Endothelial cell of umbilical vein (primary cell): ENCODE measurements at regions not wholly inside any gene's neighbourhood (a gene's known extent, or its start where the extent isn't known, plus 50 kb on each side); places are given as distances from the start of the nearest gene placed in this dataset.

Source experiments
- BruUV-seq: library from RNA; stranded (reverse); fragments of 400-500 nt; replicated peaks from 2 replicates; lab custom pipeline; 2021; lab: Mats Ljungman, UMichigan
- CTCF ChIA-PET: fragments of 300-600, 350-600 bp; sonication (Branson Sonifier 250); formaldehyde crosslinking; loops from one replicate; lab custom pipeline; 2021; ENCODE audit warnings: antibody characterized with exemption, inconsistent platforms; lab: Charles Lee
- POLR2A ChIA-PET: fragments of 300-600, 350-600 bp; sonication (Branson Sonifier 250); formaldehyde crosslinking; loops from one replicate; lab custom pipeline; 2021; ENCODE audit warnings: antibody characterized with exemption, inconsistent platforms; lab: Charles Lee
- DNase-seq: peaks from one replicate; pipeline ENCODE4 v3.0.0-alpha.2; 2011; ENCODE audit warnings: low read depth, low spot score
- FAIRE-seq: peaks from 2 replicates; lab custom pipeline; 2011; peaks lifted over from hg19 to GRCh38; lab: Jason Lieb, UNC
- H2AFZ ChIP-seq: 2 replicates; pipeline ENCODE4 v1.6.0; 2012; ENCODE audit warnings: low read depth, low read length, control low read depth, inconsistent platforms
- H3K27ac ChIP-seq: 2 replicates; pipeline ENCODE4 v1.5.1; 2011; ENCODE audit warnings: low read depth, mild to moderate bottlenecking, control low read depth, low read length, moderate library complexity; ENCODE audit not compliant: insufficient read depth
- H3K27me3 ChIP-seq, 2 experiments: 2 replicates each; pipeline versions ENCODE4 v1.6.0 to v1.6.1; 2011; ENCODE audit warnings: low read length in 2 of 2, mixed read lengths in 1 of 2; ENCODE audit not compliant: control insufficient read depth in 2 of 2, insufficient read depth in 2 of 2
- H3K36me3 ChIP-seq, 2 experiments: 2 replicates in 1 of 2; 3 replicates in 1 of 2; pipeline ENCODE4 v1.5.1; 2011; ENCODE audit warnings: low read length in 2 of 2, mild to moderate bottlenecking in 1 of 2, moderate library complexity in 1 of 2; ENCODE audit not compliant: control insufficient read depth in 2 of 2, insufficient read depth in 2 of 2; ENCODE audit errors: extremely low read depth in 1 of 2
- H3K4me1 ChIP-seq: 3 replicates; pipeline ENCODE4 v1.5.1; 2011; ENCODE audit warnings: mild to moderate bottlenecking, low read length; ENCODE audit not compliant: control insufficient read depth, insufficient read depth; ENCODE audit errors: extremely low read depth
- H3K4me2 ChIP-seq: 2 replicates; pipeline ENCODE4 v1.6.1; 2011; ENCODE audit warnings: low read length, control low read depth, mixed read lengths; ENCODE audit not compliant: insufficient read depth
- H3K4me3 ChIP-seq, 3 experiments: fragments of 200-600 bp in 1 of 3; sonication (generic), shearing (Covaris generic) in 1 of 3; replicated peaks in 1 of 3; 2 replicates each; pipeline ENCODE4 v1.5.1; 2011 to 2016; ENCODE audit warnings: control low read depth in 3 of 3, low read length in 3 of 3, mild to moderate bottlenecking in 2 of 3, inconsistent platforms in 1 of 3, low read depth in 1 of 3, moderate library complexity in 1 of 3; ENCODE audit not compliant: insufficient read depth in 1 of 3
- H3K79me2 ChIP-seq: 2 replicates; pipeline ENCODE4 v1.6.0; 2012; ENCODE audit warnings: low read length, inconsistent platforms; ENCODE audit not compliant: control insufficient read depth, insufficient read depth
- H3K9ac ChIP-seq: replicated peaks from 2 replicates; pipeline ENCODE3; 2011; ENCODE audit warnings: low read length, control low read depth; ENCODE audit not compliant: insufficient read depth; ENCODE audit errors: extremely low read depth
- H3K9me1 ChIP-seq: replicated peaks from 3 replicates; pipeline ENCODE4 v1.6.0; 2011; ENCODE audit warnings: mild to moderate bottlenecking, low read length; ENCODE audit not compliant: control insufficient read depth, insufficient read depth; ENCODE audit errors: extremely low read depth
- H3K9me3 ChIP-seq: replicated peaks from 2 replicates; pipeline ENCODE4 v1.5.1; 2012; ENCODE audit warnings: low read length, inconsistent platforms; ENCODE audit not compliant: control insufficient read depth, insufficient read depth
- H4K20me1 ChIP-seq: replicated peaks from 2 replicates; pipeline ENCODE3; 2011; ENCODE audit warnings: mild to moderate bottlenecking, low read length; ENCODE audit not compliant: control insufficient read depth, insufficient read depth; ENCODE audit errors: extremely low read depth
- EZH2 ChIP-seq: IDR thresholded peaks from 2 replicates; pipeline ENCODE4 v1.6.1; 2012; ENCODE audit warnings: borderline replicate concordance, low read depth, mild to moderate bottlenecking, moderate library complexity, low read length, inconsistent platforms; ENCODE audit not compliant: severe bottlenecking
- FOS ChIP-seq: IDR thresholded peaks from 2 replicates; pipeline ENCODE4 v1.6.1; 2011; ENCODE audit warnings: mild to moderate bottlenecking, low read length, moderate library complexity, borderline replicate concordance; ENCODE audit not compliant: insufficient read depth
- GATA2 ChIP-seq: IDR thresholded peaks from 2 replicates; pipeline ENCODE4 v1.7.0; 2011; ENCODE audit warnings: low read depth, mild to moderate bottlenecking, moderate library complexity, mixed read lengths, low read length; ENCODE audit not compliant: insufficient read length, insufficient read depth
- JUN ChIP-seq: IDR thresholded peaks from 2 replicates; pipeline ENCODE4 v1.6.1; 2011; ENCODE audit warnings: borderline replicate concordance, low read depth; ENCODE audit not compliant: insufficient read length, insufficient read depth
- MYC ChIP-seq: IDR thresholded peaks from one replicate; pipeline ENCODE4 v1.6.1; 2011; ENCODE audit warnings: mild to moderate bottlenecking, low read depth, low read length
- POLR2A ChIP-seq: IDR thresholded peaks from 2 replicates; pipeline ENCODE4 v1.6.1; 2012; ENCODE audit warnings: low read depth, mild to moderate bottlenecking, control low read depth, low read length
- POLR2AphosphoS5 ChIP-seq: IDR thresholded peaks from 2 replicates; pipeline ENCODE4 v1.6.1; 2012; ENCODE audit warnings: low read depth, mild to moderate bottlenecking, control low read depth, low read length, moderate library complexity; ENCODE audit not compliant: insufficient read depth
- dilution Hi-C: fragments of 300-500 bp; cut with MboI; formaldehyde crosslinking; loops from one replicate; pipeline ENCODE4 v1.15.0; 2019; ENCODE audit warnings: low sequenced_read_pairs; ENCODE audit not compliant: extremely low pct_ligation_motif_present
- intact Hi-C: fragments of 100-400 bp; cut with micrococcal nuclease; formaldehyde crosslinking; loops from one replicate; pipeline ENCODE4 v1.10.0; 2022
- TF ChIP-seq, protein P1 (sequence below): IDR thresholded peaks from 2 replicates; pipeline ENCODE4 v1.6.1; 2011; ENCODE audit not compliant: insufficient read depth, insufficient read length
- TF ChIP-seq, protein P2 (sequence below), 2 donors: IDR thresholded peaks; 1 replicate in 1 of 2; 2 replicates in 1 of 2; pipeline ENCODE4 v1.5.1; 2011; ENCODE audit warnings: low read length in 2 of 2, mild to moderate bottlenecking in 2 of 2, moderate library complexity in 2 of 2, control low read depth in 1 of 2, inconsistent platforms in 1 of 2, low read depth in 1 of 2; ENCODE audit not compliant: insufficient read depth in 1 of 2; ENCODE audit errors: extremely low read depth in 1 of 2

DNA sequence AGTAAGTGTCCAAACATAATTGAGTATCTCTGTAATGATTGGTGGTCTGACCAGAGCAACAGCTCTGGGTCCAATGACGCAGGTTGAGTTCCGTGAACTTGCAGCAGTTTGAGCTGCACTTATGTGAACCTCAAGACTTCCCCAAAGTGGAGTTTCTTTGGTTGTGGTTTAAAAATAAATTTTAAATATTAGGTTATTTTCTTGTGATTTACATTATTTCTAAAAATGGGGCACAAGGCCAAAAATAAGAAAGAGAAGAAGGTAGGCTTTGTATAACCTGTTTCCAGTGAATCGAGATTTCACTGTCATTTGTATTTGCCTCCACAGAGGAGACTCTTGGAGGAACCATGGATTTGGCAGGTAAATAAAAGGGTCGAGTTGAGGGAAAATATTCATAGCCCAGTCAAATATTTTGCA, 166.4 kb upstream of the ZNF217 start:
- dilution Hi-C loops = no loop called here
- Histone ChIP-seq H3K9me1 (no peaks in the 10 kb centered on the region), H2AFZ (no peak overlapping the region), H3K27me3 (no peaks in the 10 kb centered on the region), H4K20me1 (no peaks in the 10 kb centered on the region), H3K27ac (no peak overlapping the region), H3K36me3 (no peaks in the 10 kb centered on the region), H3K9me3 (no peaks in the 10 kb centered on the region), H3K79me2 (no peaks in the 10 kb centered on the region), H3K4me3 (no peak overlapping the region), H3K9ac (no peak overlapping the region), H3K4me2 (no peak overlapping the region), H3K4me1 (no peaks in the 10 kb centered on the region)
- no peak for DNase-seq
- FAIRE-seq = no peak
- ChIA-PET POLR2A (no interaction called here), CTCF (interaction anchor here (0.9 kb wide), 1 partner anchor 11 kb away, joined by 3 read pairs; no protein-coding TSS in a partner anchor)
- no peak for TF ChIP-seq POLR2AphosphoS5
- no peak for TF ChIP-seq EZH2
- TF ChIP-seq POLR2A = no peak
- no peak for TF ChIP-seq MYC
- TF ChIP-seq, protein P1, sequence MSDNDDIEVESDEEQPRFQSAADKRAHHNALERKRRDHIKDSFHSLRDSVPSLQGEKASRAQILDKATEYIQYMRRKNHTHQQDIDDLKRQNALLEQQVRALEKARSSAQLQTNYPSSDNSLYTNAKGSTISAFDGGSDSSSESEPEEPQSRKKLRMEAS = no peak
- no peak for TF ChIP-seq JUN
- no peak for TF ChIP-seq GATA2
- TF ChIP-seq, protein P2, sequence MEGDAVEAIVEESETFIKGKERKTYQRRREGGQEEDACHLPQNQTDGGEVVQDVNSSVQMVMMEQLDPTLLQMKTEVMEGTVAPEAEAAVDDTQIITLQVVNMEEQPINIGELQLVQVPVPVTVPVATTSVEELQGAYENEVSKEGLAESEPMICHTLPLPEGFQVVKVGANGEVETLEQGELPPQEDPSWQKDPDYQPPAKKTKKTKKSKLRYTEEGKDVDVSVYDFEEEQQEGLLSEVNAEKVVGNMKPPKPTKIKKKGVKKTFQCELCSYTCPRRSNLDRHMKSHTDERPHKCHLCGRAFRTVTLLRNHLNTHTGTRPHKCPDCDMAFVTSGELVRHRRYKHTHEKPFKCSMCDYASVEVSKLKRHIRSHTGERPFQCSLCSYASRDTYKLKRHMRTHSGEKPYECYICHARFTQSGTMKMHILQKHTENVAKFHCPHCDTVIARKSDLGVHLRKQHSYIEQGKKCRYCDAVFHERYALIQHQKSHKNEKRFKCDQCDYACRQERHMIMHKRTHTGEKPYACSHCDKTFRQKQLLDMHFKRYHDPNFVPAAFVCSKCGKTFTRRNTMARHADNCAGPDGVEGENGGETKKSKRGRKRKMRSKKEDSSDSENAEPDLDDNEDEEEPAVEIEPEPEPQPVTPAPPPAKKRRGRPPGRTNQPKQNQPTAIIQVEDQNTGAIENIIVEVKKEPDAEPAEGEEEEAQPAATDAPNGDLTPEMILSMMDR (IDR thresholded peaks at IDR 0.05; ENCODE audit: extremely low read depth in 1 of 2, insufficient read depth in 1 of 2, low read depth in 1 of 2, low read length in 2 of 2) = no peak
- no peak for TF ChIP-seq FOS
- BruUV-seq = no TSS peak
- intact Hi-C loops = no loop called here
